HUES64 (cell line): ENCODE measurements at regions not wholly inside any gene's neighbourhood (a gene's known extent, or its start where the extent isn't known, plus 50 kb on each side); places are given as distances from the start of the nearest gene placed in this dataset.
"Not testable (repeated sequence)": the region's sequence is repeated elsewhere in the genome, so short reads cannot be mapped to it uniquely, and the experiment has no call there.

Experiments
- H3K27ac ChIP-seq: 2 replicates; pipeline ENCODE4 v1.7.0; 2013; ENCODE audit warnings: low read depth, low read length, inconsistent platforms
- H3K27me3 ChIP-seq: 2 replicates; pipeline ENCODE4 v1.6.1; 2013; ENCODE audit warnings: mild to moderate bottlenecking, low read length; ENCODE audit not compliant: insufficient read depth
- H3K36me3 ChIP-seq: 2 replicates; pipeline ENCODE4 v1.6.1; 2013; ENCODE audit warnings: mild to moderate bottlenecking, low read length; ENCODE audit not compliant: insufficient read depth
- H3K4me1 ChIP-seq: 2 replicates; pipeline ENCODE4 v1.6.1; 2013; ENCODE audit warnings: mild to moderate bottlenecking, low read length, moderate library complexity; ENCODE audit not compliant: insufficient read depth
- H3K4me3 ChIP-seq: 2 replicates; pipeline ENCODE4 v1.5.1; 2013; ENCODE audit warnings: mild to moderate bottlenecking, low read length, moderate library complexity
- H3K9ac ChIP-seq: 2 replicates; pipeline ENCODE4 v1.6.1; 2013; ENCODE audit warnings: mild to moderate bottlenecking, low read depth, low read length
- H3K9me3 ChIP-seq: 2 replicates; pipeline ENCODE4 v1.6.1; 2013; ENCODE audit warnings: low read depth, low read length; ENCODE audit not compliant: insufficient read depth
- WGBS: fragments of 150-250, 120-280 bp; methylation state at CpG from one replicate; pipeline ENCODE4 v1.1.7; 2013; ENCODE audit warnings: missing lambda C conversion rate; 5-methylcytosine and 5-hydroxymethylcytosine counted together

- H3K4me3 ChIP-seq, H3K27me3 ChIP-seq, H3K9ac ChIP-seq, H3K27ac ChIP-seq, H3K36me3 ChIP-seq, H3K4me1 ChIP-seq, H3K9me3 ChIP-seq: not testable (repeated sequence)
These were observed 407.3 kb downstream of the KCNJ18 start for GRCh38 chr17:22099633-22100032.

- H3K27me3 ChIP-seq: no peaks in the 10 kb centered on the region
- H3K4me3 ChIP-seq: no peak overlapping the region
- WGBS: 91% methylated on average over 5 of the region's 6 CpGs
- H3K4me1 ChIP-seq: no peaks in the 10 kb centered on the region
- H3K9me3 ChIP-seq: no peaks in the 10 kb centered on the region
- no peak overlapping the region for H3K27ac ChIP-seq
- no peaks in the 10 kb centered on the region for H3K36me3 ChIP-seq
- no peak overlapping the region for H3K9ac ChIP-seq
These were observed 409.9 kb downstream of the KCNJ18 start for GRCh38 chr17:22102177-22102576.

GRCh38 chr17:22116720-22117119 is 424.4 kb downstream of the KCNJ18 start:
- Histone ChIP-seq H3K4me3 (peak overlapping the region; percentile 33; the same call in 1 of the 2 replicates), H3K27ac (peak overlapping the region; percentile 97), H3K9ac (peak overlapping the region; percentile 65), H3K4me1 (peaks cover 32% of the 10 kb centered on the region)
- H3K9me3 ChIP-seq, H3K27me3 ChIP-seq, H3K36me3 ChIP-seq: not testable (repeated sequence)
- 18% methylated on average over 3 of the region's 3 CpGs for WGBS

GRCh38 chr17:22117401-22117800 is 425.1 kb downstream of the KCNJ18 start:
- peak overlapping the region; percentile 3; the same call in 1 of the 2 replicates for H3K4me3 ChIP-seq
- H3K4me1 ChIP-seq: peaks cover 32% of the 10 kb centered on the region
- peak overlapping the region; percentile 57 for H3K9ac ChIP-seq
- not testable (repeated sequence) for H3K9me3 ChIP-seq, H3K27me3 ChIP-seq, H3K36me3 ChIP-seq
- 70% methylated on average over 2 of the region's 2 CpGs for WGBS
- peak overlapping the region; percentile 97 for H3K27ac ChIP-seq

- not testable (repeated sequence) for H3K27me3 ChIP-seq, H3K9me3 ChIP-seq, H3K4me3 ChIP-seq, H3K27ac ChIP-seq, H3K36me3 ChIP-seq, H3K9ac ChIP-seq
- peaks cover 32% of the 10 kb centered on the region for H3K4me1 ChIP-seq
- WGBS: 87% methylated on average over 7 of the region's 7 CpGs
These were observed 426.7 kb downstream of the KCNJ18 start for GRCh38 chr17:22119016-22119415.

- H3K27ac ChIP-seq, H3K36me3 ChIP-seq, H3K9ac ChIP-seq, H3K27me3 ChIP-seq, H3K4me3 ChIP-seq: not testable (repeated sequence)
- peaks cover 32% of the 10 kb centered on the region for H3K4me1 ChIP-seq
- H3K9me3 ChIP-seq: peaks cover 12% of the 10 kb centered on the region
- 67% methylated on average over 2 of the region's 3 CpGs for WGBS
These were observed 427.4 kb downstream of the KCNJ18 start for GRCh38 chr17:22119751-22120150.

GRCh38 chr17:22123536-22124281 is 431.4 kb downstream of the KCNJ18 start:
- H3K4me1 ChIP-seq: peaks cover 4% of the 10 kb centered on the region
- WGBS: 62% methylated on average over 7 of the region's 8 CpGs
- peaks cover 29% of the 10 kb centered on the region for H3K9me3 ChIP-seq
- no peaks in the 10 kb centered on the region for H3K36me3 ChIP-seq
- no peak overlapping the region for H3K9ac ChIP-seq
- H3K27me3 ChIP-seq: no peaks in the 10 kb centered on the region
- no peak overlapping the region for H3K4me3 ChIP-seq
- no peak overlapping the region for H3K27ac ChIP-seq

- no peak overlapping the region for H3K9ac ChIP-seq
- H3K27me3 ChIP-seq: no peaks in the 10 kb centered on the region
- H3K27ac ChIP-seq: no peak overlapping the region
- peaks cover 57% of the 10 kb centered on the region for H3K9me3 ChIP-seq
- no peaks in the 10 kb centered on the region; the same call in 1 of the 2 replicates for H3K4me1 ChIP-seq
- H3K36me3 ChIP-seq: no peaks in the 10 kb centered on the region
- no peak overlapping the region for H3K4me3 ChIP-seq
- WGBS: no CpG with 5 or more reads among the region's 1 CpG
These were observed 435.8 kb downstream of the KCNJ18 start for GRCh38 chr17:22128171-22128570.

GRCh38 chr17:22128723-22129122 is 436.4 kb downstream of the KCNJ18 start:
- H3K9me3 ChIP-seq: peaks cover 60% of the 10 kb centered on the region
- no peaks in the 10 kb centered on the region for H3K27me3 ChIP-seq
- H3K27ac ChIP-seq: no peak overlapping the region
- H3K9ac ChIP-seq: no peak overlapping the region
- no peak overlapping the region for H3K4me3 ChIP-seq
- no peaks in the 10 kb centered on the region for H3K36me3 ChIP-seq
- H3K4me1 ChIP-seq: no peaks in the 10 kb centered on the region; the same call in 1 of the 2 replicates
- WGBS: 97% methylated on average over 1 of the region's 1 CpG

GRCh38 chr17:22129920-22130319 is 437.6 kb downstream of the KCNJ18 start:
- not testable (repeated sequence) for H3K36me3 ChIP-seq, H3K4me1 ChIP-seq, H3K9ac ChIP-seq, H3K4me3 ChIP-seq, H3K27ac ChIP-seq, H3K27me3 ChIP-seq
- WGBS: 68% methylated on average over 3 of the region's 5 CpGs
- peaks cover 56% of the 10 kb centered on the region for H3K9me3 ChIP-seq

- H3K27me3 ChIP-seq: no peaks in the 10 kb centered on the region
- H3K36me3 ChIP-seq: no peaks in the 10 kb centered on the region
- H3K4me3 ChIP-seq: no peak overlapping the region
- H3K27ac ChIP-seq: no peak overlapping the region
- peaks cover 58% of the 10 kb centered on the region for H3K9me3 ChIP-seq
- WGBS: 42% methylated on average over 1 of the region's 1 CpG
- no peaks in the 10 kb centered on the region for H3K4me1 ChIP-seq
- H3K9ac ChIP-seq: no peak overlapping the region
These were observed 439.4 kb downstream of the KCNJ18 start for GRCh38 chr17:22131740-22132139.
